GM12878 (cell line): ENCODE measurements at regions not wholly inside any gene's neighbourhood (a gene's known extent, or its start where the extent isn't known, plus 50 kb on each side); places are given as distances from the start of the nearest gene placed in this dataset.
A peak's percentile ranks its signal among the peaks of the same experiment; 100 is the strongest.

Source experiments
- ATAC-seq: fragments of 200-7000 bp; cut with Tn5 transposase; 3 replicates; pipeline ENCODE4 v1.9.1; 2020; ENCODE audit warnings: mild to moderate bottlenecking, moderate library complexity
- BruUV-seq: library from RNA; stranded (reverse); fragments of 400-500 nt; replicated peaks from 2 replicates; lab custom pipeline; 2021; lab: Mats Ljungman, UMichigan
- CTCF ChIA-PET: fragments of 300-600 bp; sonication (Branson Sonifier 250); formaldehyde crosslinking; extraction: SDS; loops from one replicate; lab custom pipeline; 2021; ENCODE audit warnings: inconsistent platforms; lab: Yijun Ruan, JAX
- POLR2A ChIA-PET: fragments of 350-600 bp; formaldehyde crosslinking; extraction: SDS; loops from one replicate; lab custom pipeline; 2021; ENCODE audit warnings: inconsistent platforms; lab: Charles Lee
- RAD21 ChIA-PET: fragments of 300-600 bp; sonication (Branson Sonifier 250); formaldehyde crosslinking; loops from one replicate; lab custom pipeline; 2023; ENCODE audit warnings: antibody characterized with exemption; ENCODE audit not compliant: unreplicated experiment; lab: Charles Lee
- SMC1A ChIA-PET: fragments of 300-600 bp; sonication (Branson Sonifier 250); formaldehyde crosslinking; loops from one replicate; lab custom pipeline; 2023; ENCODE audit not compliant: unreplicated experiment, uncharacterized antibody; lab: Charles Lee
- DNase-seq: peaks from one replicate; pipeline ENCODE4 v3.0.0-alpha.2; 2011; ENCODE audit warnings: low read depth, low spot score
- FAIRE-seq: peaks from 3 replicates; lab custom pipeline; 2011; peaks lifted over from hg19 to GRCh38; lab: Jason Lieb, UNC
- H2AFZ ChIP-seq: 2 replicates; pipeline ENCODE4 v1.6.0; 2011; ENCODE audit warnings: low read depth, low read length, control low read depth; ENCODE audit not compliant: control insufficient read depth
- H3K27ac ChIP-seq: 2 replicates; pipeline ENCODE4 v1.5.1; 2011; ENCODE audit warnings: control low read depth; ENCODE audit not compliant: control insufficient read depth, insufficient read depth
- H3K27me3 ChIP-seq, 2 experiments: replicated peaks in 1 of 2; 2 replicates each; pipeline versions ENCODE4 v1.6.0 to v1.6.1; 2011; ENCODE audit warnings: low read length in 1 of 2; ENCODE audit not compliant: control insufficient read depth in 2 of 2, insufficient read depth in 2 of 2
- H3K36me3 ChIP-seq, 2 experiments: 2 replicates each; pipeline ENCODE4 v1.5.1; 2011; ENCODE audit warnings: low read length in 1 of 2; ENCODE audit not compliant: control insufficient read depth in 2 of 2, insufficient read depth in 2 of 2
- H3K4me1 ChIP-seq: 2 replicates; pipeline ENCODE4 v1.6.1; 2011; ENCODE audit warnings: mild to moderate bottlenecking, low read length, moderate library complexity, mixed read lengths; ENCODE audit not compliant: control insufficient read depth, insufficient read depth
- H3K4me2 ChIP-seq: 2 replicates; pipeline ENCODE4 v1.6.0; 2011; ENCODE audit warnings: control low read depth; ENCODE audit not compliant: control insufficient read depth, insufficient read depth
- H3K4me3 ChIP-seq: fragments of 200-600 bp; sonication (generic); 2 replicates; pipeline ENCODE4 v1.5.1; 2016
- H3K79me2 ChIP-seq: 2 replicates; pipeline ENCODE4 v1.6.0; 2011; ENCODE audit warnings: low read length; ENCODE audit not compliant: control insufficient read depth, insufficient read depth
- H3K9ac ChIP-seq: 2 replicates; pipeline ENCODE4 v1.8.0; 2011; ENCODE audit warnings: low read length, control low read depth, mixed read lengths; ENCODE audit not compliant: control insufficient read depth, insufficient read depth
- H3K9me3 ChIP-seq: replicated peaks from 3 replicates; pipeline ENCODE4 v1.5.1; 2011; ENCODE audit warnings: mild to moderate bottlenecking, low read length; ENCODE audit not compliant: control insufficient read depth, insufficient read depth
- H4K20me1 ChIP-seq: 2 replicates; pipeline ENCODE4 v1.6.0; 2011; ENCODE audit not compliant: control insufficient read depth, insufficient read depth
- ETV6 ChIP-seq, 2 experiments: fragments of 450-650 bp in 1 of 2; IDR thresholded peaks in 1 of 2; conservative IDR thresholded peaks in 1 of 2; 2 replicates each; pipeline ENCODE4 v1.6.1; 2014; ENCODE audit warnings: antibody characterized with exemption in 1 of 2, borderline replicate concordance in 1 of 2, low read depth in 1 of 2, mild to moderate bottlenecking in 1 of 2, moderate library complexity in 1 of 2
- GABPA ChIP-seq: IDR thresholded peaks from 2 replicates; pipeline ENCODE4 v1.6.1; 2014; ENCODE audit warnings: antibody characterized with exemption, low read depth, mild to moderate bottlenecking, inconsistent platforms
- HDGF ChIP-seq: fragments of 450-650 bp; IDR thresholded peaks from 2 replicates; pipeline ENCODE4 v1.6.1; 2016; ENCODE audit warnings: antibody characterized with exemption
- MTA2 ChIP-seq: fragments of 450-650 bp; IDR thresholded peaks from 2 replicates; pipeline ENCODE4 v1.6.1; 2016; ENCODE audit warnings: low read depth, mild to moderate bottlenecking, moderate library complexity
- MYC ChIP-seq: IDR thresholded peaks from 2 replicates; pipeline ENCODE4 v1.6.1; 2011; ENCODE audit warnings: mild to moderate bottlenecking, low read length, moderate library complexity, inconsistent platforms; ENCODE audit not compliant: insufficient read depth, insufficient replicate concordance, insufficient read length, severe bottlenecking
- RAD51 ChIP-seq: fragments of 450-650 bp; IDR thresholded peaks from 2 replicates; pipeline ENCODE4 v1.6.1; 2016; ENCODE audit warnings: moderate library complexity, mild to moderate bottlenecking, inconsistent platforms
- RELB ChIP-seq: fragments of 450-650 bp; IDR thresholded peaks from 2 replicates; pipeline ENCODE4 v1.6.1; 2017; ENCODE audit warnings: low read depth, mild to moderate bottlenecking, moderate library complexity
- SMAD5 ChIP-seq: IDR thresholded peaks from 2 replicates; pipeline ENCODE4 v1.6.1; 2016; ENCODE audit warnings: antibody characterized with exemption, low read depth
- SMC3 ChIP-seq: IDR thresholded peaks from 2 replicates; pipeline ENCODE4 v1.6.1; 2011; ENCODE audit warnings: low read length, improper control_type of control experiment, borderline replicate concordance
- SP1 ChIP-seq: IDR thresholded peaks from one replicate; pipeline ENCODE4 v1.6.1; 2011; ENCODE audit warnings: low read depth, low read length
- STAT3 ChIP-seq: IDR thresholded peaks from 2 replicates; pipeline ENCODE4 v1.6.1; 2011; ENCODE audit warnings: low read depth, low read length, improper control_type of control experiment
- TARDBP ChIP-seq: IDR thresholded peaks from 2 replicates; pipeline ENCODE4 v1.6.1; 2016; ENCODE audit warnings: borderline replicate concordance
- WGBS: methylation state at CpG from one replicate; pipeline ENCODE4 v1.1.6; 2016; ENCODE audit warnings: low lambda C conversion rate; ENCODE audit not compliant: insufficient replicate concordance, insufficient coverage; ENCODE audit errors: missing lambda C conversion rate; 5-methylcytosine and 5-hydroxymethylcytosine counted together
- in situ Hi-C: fragments of 300-500 bp; cut with MboI; formaldehyde crosslinking; loops from 9 replicates; pipeline ENCODE4 v1.14.3; 2018; ENCODE audit warnings: mixed read lengths
- intact Hi-C: fragments of 100-400 bp; cut with micrococcal nuclease; formaldehyde crosslinking; loops from one replicate; pipeline ENCODE4 v1.14.2; 2022; ENCODE audit not compliant: unreplicated experiment
- TF ChIP-seq, protein P1 (sequence below): IDR thresholded peaks from 2 replicates; pipeline ENCODE4 v1.6.1; 2012; ENCODE audit warnings: improper control_type of control experiment, low read depth, low read length; ENCODE audit not compliant: insufficient replicate concordance
- TF ChIP-seq, protein P2 (sequence below): fragments of 450-650 bp; IDR thresholded peaks from 2 replicates; pipeline ENCODE4 v1.6.1; 2016; ENCODE audit warnings: mild to moderate bottlenecking

- peak; percentile 74 for FAIRE-seq
- TF ChIP-seq ETV6 (conservative IDR thresholded peaks at IDR 0.05 in 1 of 2, IDR thresholded peaks at IDR 0.05 in 1 of 2; ENCODE audit: borderline replicate concordance in 1 of 2, low read depth in 1 of 2) (no peak), SMC3 (no peak; the same call in 1 of the 2 replicates), SMAD5 (no peak), GABPA (no peak), MYC (no peak), RAD51 (no peak; the same call in 1 of the 2 replicates), RELB (peak; percentile 95), TARDBP (no peak), MTA2 (peak; percentile 100), STAT3 (peak; percentile 63; the same call in 1 of the 2 replicates), SP1 (no peak), HDGF (no peak)
- TF ChIP-seq, protein P1, sequence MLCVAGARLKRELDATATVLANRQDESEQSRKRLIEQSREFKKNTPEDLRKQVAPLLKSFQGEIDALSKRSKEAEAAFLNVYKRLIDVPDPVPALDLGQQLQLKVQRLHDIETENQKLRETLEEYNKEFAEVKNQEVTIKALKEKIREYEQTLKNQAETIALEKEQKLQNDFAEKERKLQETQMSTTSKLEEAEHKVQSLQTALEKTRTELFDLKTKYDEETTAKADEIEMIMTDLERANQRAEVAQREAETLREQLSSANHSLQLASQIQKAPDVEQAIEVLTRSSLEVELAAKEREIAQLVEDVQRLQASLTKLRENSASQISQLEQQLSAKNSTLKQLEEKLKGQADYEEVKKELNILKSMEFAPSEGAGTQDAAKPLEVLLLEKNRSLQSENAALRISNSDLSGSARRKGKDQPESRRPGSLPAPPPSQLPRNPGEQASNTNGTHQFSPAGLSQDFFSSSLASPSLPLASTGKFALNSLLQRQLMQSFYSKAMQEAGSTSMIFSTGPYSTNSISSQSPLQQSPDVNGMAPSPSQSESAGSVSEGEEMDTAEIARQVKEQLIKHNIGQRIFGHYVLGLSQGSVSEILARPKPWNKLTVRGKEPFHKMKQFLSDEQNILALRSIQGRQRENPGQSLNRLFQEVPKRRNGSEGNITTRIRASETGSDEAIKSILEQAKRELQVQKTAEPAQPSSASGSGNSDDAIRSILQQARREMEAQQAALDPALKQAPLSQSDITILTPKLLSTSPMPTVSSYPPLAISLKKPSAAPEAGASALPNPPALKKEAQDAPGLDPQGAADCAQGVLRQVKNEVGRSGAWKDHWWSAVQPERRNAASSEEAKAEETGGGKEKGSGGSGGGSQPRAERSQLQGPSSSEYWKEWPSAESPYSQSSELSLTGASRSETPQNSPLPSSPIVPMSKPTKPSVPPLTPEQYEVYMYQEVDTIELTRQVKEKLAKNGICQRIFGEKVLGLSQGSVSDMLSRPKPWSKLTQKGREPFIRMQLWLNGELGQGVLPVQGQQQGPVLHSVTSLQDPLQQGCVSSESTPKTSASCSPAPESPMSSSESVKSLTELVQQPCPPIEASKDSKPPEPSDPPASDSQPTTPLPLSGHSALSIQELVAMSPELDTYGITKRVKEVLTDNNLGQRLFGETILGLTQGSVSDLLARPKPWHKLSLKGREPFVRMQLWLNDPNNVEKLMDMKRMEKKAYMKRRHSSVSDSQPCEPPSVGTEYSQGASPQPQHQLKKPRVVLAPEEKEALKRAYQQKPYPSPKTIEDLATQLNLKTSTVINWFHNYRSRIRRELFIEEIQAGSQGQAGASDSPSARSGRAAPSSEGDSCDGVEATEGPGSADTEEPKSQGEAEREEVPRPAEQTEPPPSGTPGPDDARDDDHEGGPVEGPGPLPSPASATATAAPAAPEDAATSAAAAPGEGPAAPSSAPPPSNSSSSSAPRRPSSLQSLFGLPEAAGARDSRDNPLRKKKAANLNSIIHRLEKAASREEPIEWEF: no peak
- TF ChIP-seq, protein P2, sequence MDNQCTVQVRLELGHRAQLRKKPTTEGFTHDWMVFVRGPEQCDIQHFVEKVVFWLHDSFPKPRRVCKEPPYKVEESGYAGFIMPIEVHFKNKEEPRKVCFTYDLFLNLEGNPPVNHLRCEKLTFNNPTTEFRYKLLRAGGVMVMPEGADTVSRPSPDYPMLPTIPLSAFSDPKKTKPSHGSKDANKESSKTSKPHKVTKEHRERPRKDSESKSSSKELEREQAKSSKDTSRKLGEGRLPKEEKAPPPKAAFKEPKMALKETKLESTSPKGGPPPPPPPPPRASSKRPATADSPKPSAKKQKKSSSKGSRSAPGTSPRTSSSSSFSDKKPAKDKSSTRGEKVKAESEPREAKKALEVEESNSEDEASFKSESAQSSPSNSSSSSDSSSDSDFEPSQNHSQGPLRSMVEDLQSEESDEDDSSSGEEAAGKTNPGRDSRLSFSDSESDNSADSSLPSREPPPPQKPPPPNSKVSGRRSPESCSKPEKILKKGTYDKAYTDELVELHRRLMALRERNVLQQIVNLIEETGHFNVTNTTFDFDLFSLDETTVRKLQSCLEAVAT: no peak; the same call in 1 of the 2 replicates
These were observed 184.7 kb upstream of the DLGAP1 start for GRCh38 chr18:4639628-4640310.

More at GRCh38 chr18:4639628-4640310, 184.7 kb upstream of the DLGAP1 start:
- ChIA-PET POLR2A (interaction anchor here (0.8 to 2.2 kb wide), 13 partner anchors 117 to 623 kb away, joined by 3 to 11 read pairs (median 4); partner anchors contain the start of gene DLGAP1), SMC1A (interaction anchor here (0.7 to 4.1 kb wide), 41 partner anchors 9 to 1015 kb away, joined by 3 to 33 read pairs (median 5); no protein-coding TSS in a partner anchor), RAD21 (interaction anchor here (0.6 to 5.4 kb wide), 30 partner anchors 24 to 600 kb away, joined by 3 to 39 read pairs (median 5); partner anchors contain the start of gene DLGAP1), CTCF (interaction anchor here (1.0 to 3.2 kb wide), 14 partner anchors 40 to 532 kb away, joined by 3 to 15 read pairs (median 4); no protein-coding TSS in a partner anchor)
- no peak overlapping the region; the same call in 1 of the 2 replicates for H2AFZ ChIP-seq
- no peaks in the 10 kb centered on the region for H3K36me3 ChIP-seq
- H3K9ac ChIP-seq: no peak overlapping the region
- peak overlapping the region; percentile 66 for H3K27ac ChIP-seq
- H3K4me3 ChIP-seq: no peak overlapping the region
- peak; percentile 93 for ATAC-seq
- no peaks in the 10 kb centered on the region for H3K27me3 ChIP-seq
- intact Hi-C loops (loop anchor here (1.0 to 10.0 kb wide), 7 partner anchors 117 to 535 kb away; partner anchors contain the start of gene DLGAP1), in situ Hi-C loops (no loop called here)
- peak; percentile 97 for DNase-seq
- H3K9me3 ChIP-seq: no peaks in the 10 kb centered on the region; the same call in 2 of the 3 replicates
- H4K20me1 ChIP-seq: no peaks in the 10 kb centered on the region
- BruUV-seq: no TSS peak
- no peaks in the 10 kb centered on the region for H3K79me2 ChIP-seq
- H3K4me2 ChIP-seq: peak overlapping the region; percentile 30; the same call in 1 of the 2 replicates
- H3K4me1 ChIP-seq: peaks cover 3% of the 10 kb centered on the region
- 0% methylated on average over 6 of the region's 6 CpGs for WGBS
